A673 (cell line): ENCODE measurements at regions not wholly inside any gene's neighbourhood (a gene's known extent, or its start where the extent isn't known, plus 50 kb on each side); places are given as distances from the start of the nearest gene placed in this dataset.

ENCODE experiments used
- BruUV-seq: library from RNA; stranded (reverse); fragments of 400-500 nt; replicated peaks from 2 replicates; lab custom pipeline; 2021; lab: Mats Ljungman, UMichigan
- CTCF ChIA-PET: fragments of 300-600 bp; sonication (Branson Sonifier 250); formaldehyde crosslinking; loops from one replicate; lab custom pipeline; 2022; ENCODE audit warnings: antibody characterized with exemption; lab: Charles Lee
- POLR2A ChIA-PET: fragments of 300-600 bp; sonication (Branson Sonifier 250); formaldehyde crosslinking; loops from one replicate; lab custom pipeline; 2022; ENCODE audit warnings: antibody characterized with exemption; ENCODE audit not compliant: low non-redundant PET; lab: Charles Lee
- DNase-seq: peaks from one replicate; pipeline ENCODE4 v3.0.0-alpha.2; 2015; ENCODE audit warnings: low spot score
- H3K27ac ChIP-seq: fragments of 200-600 bp; sonication (generic); 2 replicates; pipeline ENCODE4 v1.5.1; 2016; ENCODE audit warnings: mixed run types, low read depth, mild to moderate bottlenecking, mixed read lengths, antibody characterized with exemption, low read length; ENCODE audit not compliant: poor library complexity, severe bottlenecking
- H3K27me3 ChIP-seq: fragments of 200-600 bp; sonication (generic); replicated peaks from 2 replicates; pipeline ENCODE4 v1.6.1; 2017; ENCODE audit warnings: mixed run types, low read depth, mild to moderate bottlenecking, mixed read lengths, antibody characterized with exemption, low read length; ENCODE audit not compliant: insufficient read depth, poor library complexity
- H3K36me3 ChIP-seq: fragments of 200-600 bp; sonication (generic); 2 replicates; pipeline ENCODE4 v1.6.1; 2016; ENCODE audit warnings: mixed run types, mild to moderate bottlenecking, mixed read lengths, antibody characterized with exemption, low read length; ENCODE audit not compliant: insufficient read depth, poor library complexity, severe bottlenecking
- H3K4me1 ChIP-seq: fragments of 200-600 bp; sonication (generic); 2 replicates; pipeline ENCODE4 v1.6.1; 2017; ENCODE audit warnings: mixed run types, mild to moderate bottlenecking, mixed read lengths, antibody characterized with exemption, low read length; ENCODE audit not compliant: insufficient read depth, poor library complexity, severe bottlenecking
- H3K4me3 ChIP-seq: fragments of 200-600 bp; sonication (generic); 2 replicates; pipeline ENCODE4 v1.5.1; 2016; ENCODE audit warnings: low read depth, mixed run types, mild to moderate bottlenecking, mixed read lengths, low read length; ENCODE audit not compliant: poor library complexity, severe bottlenecking
- H3K9me3 ChIP-seq: fragments of 200-600 bp; sonication (generic); 2 replicates; pipeline ENCODE4 v1.6.1; 2016; ENCODE audit warnings: mixed run types, low read depth, mild to moderate bottlenecking, mixed read lengths, antibody characterized with exemption, low read length; ENCODE audit not compliant: poor library complexity, severe bottlenecking
- EZH2 ChIP-seq: fragments of 200-600 bp; sonication (generic); IDR thresholded peaks from 2 replicates; pipeline ENCODE4 v1.6.1; 2017; ENCODE audit warnings: borderline replicate concordance, low read depth, mild to moderate bottlenecking, mixed read lengths, antibody characterized with exemption, low read length; ENCODE audit not compliant: poor library complexity, severe bottlenecking
- intact Hi-C: fragments of 100-400 bp; cut with micrococcal nuclease; formaldehyde crosslinking; loops from one replicate; pipeline ENCODE4 v1.10.0; 2022; ENCODE audit not compliant: unreplicated experiment
- TF ChIP-seq, protein P1 (sequence below): fragments of 300-800, 200-600 bp; sonication (generic); conservative IDR thresholded peaks from 2 replicates; pipeline ENCODE4 v1.5.1; 2017; ENCODE audit warnings: low read depth, mild to moderate bottlenecking, antibody characterized with exemption, low read length, moderate library complexity, mixed read lengths

DNA sequence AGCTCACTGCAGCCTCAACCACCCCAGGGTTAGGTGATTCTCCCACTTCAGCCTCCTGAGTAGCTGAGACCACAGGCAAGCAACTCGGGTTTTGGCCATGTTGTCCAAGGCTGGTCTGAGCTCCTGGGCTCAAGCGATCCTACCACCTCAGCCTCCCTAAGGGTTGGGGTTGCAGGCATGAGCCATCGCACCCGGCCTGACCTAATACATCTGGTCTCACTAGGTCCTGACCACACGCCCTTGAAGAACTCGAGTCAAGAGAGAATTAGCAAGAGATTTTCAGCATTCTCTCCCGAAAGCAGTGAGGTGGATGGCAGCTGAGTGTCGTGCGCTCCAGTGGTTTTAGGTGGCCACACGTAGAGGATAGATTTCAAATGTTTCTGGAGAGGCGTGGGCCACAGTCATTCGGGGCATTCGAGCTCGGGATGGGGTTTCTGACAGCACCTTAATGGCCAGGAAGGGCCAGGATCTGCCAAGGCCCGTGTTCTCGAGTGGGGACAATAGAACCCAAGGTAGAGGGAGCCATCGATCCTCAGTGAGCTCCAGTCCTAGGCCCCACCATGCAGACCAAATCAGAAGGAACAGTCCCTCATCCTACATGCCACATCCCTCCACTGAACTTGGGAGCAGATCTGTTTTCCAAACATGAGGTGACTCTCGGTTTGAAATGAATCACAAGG is 193.1 kb downstream of the ALG10 start:
- intact Hi-C loops: loop anchor here (10.0 kb wide), 1 partner anchor 61 kb away; no protein-coding TSS in a partner anchor
- Histone ChIP-seq H3K9me3 (no peaks in the 10 kb centered on the region), H3K4me1 (no peaks in the 10 kb centered on the region), H3K27me3 (no peaks in the 10 kb centered on the region), H3K27ac (no peak overlapping the region), H3K4me3 (no peak overlapping the region), H3K36me3 (no peaks in the 10 kb centered on the region)
- no TSS peak for BruUV-seq
- CTCF ChIA-PET: no interaction called here
- POLR2A ChIA-PET: no interaction called here
- DNase-seq: no peak
- TF ChIP-seq, protein P1, sequence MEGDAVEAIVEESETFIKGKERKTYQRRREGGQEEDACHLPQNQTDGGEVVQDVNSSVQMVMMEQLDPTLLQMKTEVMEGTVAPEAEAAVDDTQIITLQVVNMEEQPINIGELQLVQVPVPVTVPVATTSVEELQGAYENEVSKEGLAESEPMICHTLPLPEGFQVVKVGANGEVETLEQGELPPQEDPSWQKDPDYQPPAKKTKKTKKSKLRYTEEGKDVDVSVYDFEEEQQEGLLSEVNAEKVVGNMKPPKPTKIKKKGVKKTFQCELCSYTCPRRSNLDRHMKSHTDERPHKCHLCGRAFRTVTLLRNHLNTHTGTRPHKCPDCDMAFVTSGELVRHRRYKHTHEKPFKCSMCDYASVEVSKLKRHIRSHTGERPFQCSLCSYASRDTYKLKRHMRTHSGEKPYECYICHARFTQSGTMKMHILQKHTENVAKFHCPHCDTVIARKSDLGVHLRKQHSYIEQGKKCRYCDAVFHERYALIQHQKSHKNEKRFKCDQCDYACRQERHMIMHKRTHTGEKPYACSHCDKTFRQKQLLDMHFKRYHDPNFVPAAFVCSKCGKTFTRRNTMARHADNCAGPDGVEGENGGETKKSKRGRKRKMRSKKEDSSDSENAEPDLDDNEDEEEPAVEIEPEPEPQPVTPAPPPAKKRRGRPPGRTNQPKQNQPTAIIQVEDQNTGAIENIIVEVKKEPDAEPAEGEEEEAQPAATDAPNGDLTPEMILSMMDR: no peak
- TF ChIP-seq EZH2: no peak

DNA sequence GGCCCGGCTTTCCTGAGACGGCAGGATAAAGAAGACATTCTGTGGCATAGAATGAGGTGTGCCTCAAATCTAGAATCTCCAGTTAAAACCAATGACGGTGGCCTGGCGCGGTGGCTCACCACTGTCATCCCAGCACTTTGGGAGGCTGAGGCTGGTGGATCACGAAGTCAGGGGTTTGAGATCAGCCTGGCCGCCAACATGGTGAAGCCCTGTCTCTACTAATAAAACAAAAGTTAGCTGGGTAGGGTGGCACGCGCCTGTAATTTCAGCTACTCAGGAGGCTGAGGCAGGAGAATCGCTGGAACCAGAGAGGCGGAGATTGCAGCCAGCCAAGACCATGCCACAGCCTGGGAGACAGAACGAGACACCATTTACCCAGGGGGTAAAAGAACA is 193.6 kb downstream of the ALG10 start:
- no TSS peak for BruUV-seq
- ChIA-PET CTCF (no interaction called here), POLR2A (no interaction called here)
- TF ChIP-seq EZH2: no peak
- TF ChIP-seq, protein P1: no peak
- Histone ChIP-seq H3K27ac (no peak overlapping the region), H3K4me1 (no peaks in the 10 kb centered on the region), H3K36me3 (no peaks in the 10 kb centered on the region), H3K4me3 (no peak overlapping the region), H3K27me3 (no peaks in the 10 kb centered on the region), H3K9me3 (no peaks in the 10 kb centered on the region)
- intact Hi-C loops: loop anchor here (10.0 kb wide), 1 partner anchor 61 kb away; no protein-coding TSS in a partner anchor
- no peak for DNase-seq

DNA sequence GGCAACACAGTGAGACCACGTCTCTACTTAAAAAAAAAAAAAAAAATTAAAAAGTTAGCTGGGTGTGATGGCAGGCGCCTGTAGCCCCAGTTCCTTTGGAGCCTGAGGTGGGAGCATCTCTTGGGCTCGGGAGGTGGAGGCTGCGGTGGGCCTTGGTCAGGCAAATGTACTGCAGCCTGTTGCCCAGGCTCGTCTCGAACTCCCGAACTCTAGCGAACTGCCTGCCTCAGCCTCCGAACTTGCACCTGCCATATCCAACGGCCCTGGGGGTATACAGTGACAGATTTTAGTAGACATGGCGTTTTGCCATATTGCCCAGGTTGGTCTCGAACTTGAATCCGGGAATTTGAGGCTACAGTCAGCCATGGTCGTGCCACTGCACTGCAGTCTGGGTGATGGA is 195.4 kb downstream of the ALG10 start:
- POLR2A ChIA-PET: no interaction called here
- Histone ChIP-seq H3K36me3 (no peaks in the 10 kb centered on the region), H3K9me3 (no peaks in the 10 kb centered on the region), H3K27ac (no peak overlapping the region), H3K4me1 (no peaks in the 10 kb centered on the region), H3K27me3 (no peaks in the 10 kb centered on the region), H3K4me3 (no peak overlapping the region)
- no peak for DNase-seq
- intact Hi-C loops: loop anchor here (1.0 to 10.0 kb wide), 3 partner anchors 63 to 177 kb away; no protein-coding TSS in a partner anchor
- BruUV-seq: no TSS peak
- no peak for TF ChIP-seq EZH2
- TF ChIP-seq, protein P1: no peak
- CTCF ChIA-PET: no interaction called here
